ENCODE measurements at regions not wholly inside any gene's neighbourhood (a gene's known extent, or its start where the extent isn't known, plus 50 kb on each side); places are given as distances from the start of the nearest gene placed in this dataset.

DNA sequence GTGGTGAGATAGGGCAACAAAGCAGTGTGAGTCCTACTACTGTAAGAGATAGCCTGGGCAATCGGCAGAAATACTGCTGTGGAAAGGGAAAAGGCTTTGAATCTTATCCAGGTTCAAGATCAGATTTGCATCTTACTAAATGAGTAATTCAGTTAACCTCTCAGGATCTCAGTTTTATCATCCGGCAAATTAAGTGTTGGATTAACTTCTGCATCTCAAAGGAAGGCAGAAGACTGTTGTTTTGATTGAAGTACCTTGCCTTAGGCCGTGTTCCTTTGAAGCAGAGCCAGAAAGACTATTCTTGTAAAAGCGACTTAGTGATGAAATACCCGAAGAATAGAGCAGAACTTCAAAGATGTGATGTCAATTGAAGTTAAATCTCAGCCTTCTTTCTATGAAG, 612.9 kb upstream of the USP24 start:
- TF ChIP-seq, protein P1, sequence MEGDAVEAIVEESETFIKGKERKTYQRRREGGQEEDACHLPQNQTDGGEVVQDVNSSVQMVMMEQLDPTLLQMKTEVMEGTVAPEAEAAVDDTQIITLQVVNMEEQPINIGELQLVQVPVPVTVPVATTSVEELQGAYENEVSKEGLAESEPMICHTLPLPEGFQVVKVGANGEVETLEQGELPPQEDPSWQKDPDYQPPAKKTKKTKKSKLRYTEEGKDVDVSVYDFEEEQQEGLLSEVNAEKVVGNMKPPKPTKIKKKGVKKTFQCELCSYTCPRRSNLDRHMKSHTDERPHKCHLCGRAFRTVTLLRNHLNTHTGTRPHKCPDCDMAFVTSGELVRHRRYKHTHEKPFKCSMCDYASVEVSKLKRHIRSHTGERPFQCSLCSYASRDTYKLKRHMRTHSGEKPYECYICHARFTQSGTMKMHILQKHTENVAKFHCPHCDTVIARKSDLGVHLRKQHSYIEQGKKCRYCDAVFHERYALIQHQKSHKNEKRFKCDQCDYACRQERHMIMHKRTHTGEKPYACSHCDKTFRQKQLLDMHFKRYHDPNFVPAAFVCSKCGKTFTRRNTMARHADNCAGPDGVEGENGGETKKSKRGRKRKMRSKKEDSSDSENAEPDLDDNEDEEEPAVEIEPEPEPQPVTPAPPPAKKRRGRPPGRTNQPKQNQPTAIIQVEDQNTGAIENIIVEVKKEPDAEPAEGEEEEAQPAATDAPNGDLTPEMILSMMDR (conservative IDR thresholded peaks at IDR 0.05; ENCODE audit: low read length): no peak
- TF ChIP-seq EZH2phosphoT487 (IDR thresholded peaks at IDR 0.05; ENCODE audit: borderline replicate concordance): no peak

All from Loucy (cell line).